HepG2 (cell line): ENCODE measurements at regions not wholly inside any gene's neighbourhood (a gene's known extent, or its start where the extent isn't known, plus 50 kb on each side); places are given as distances from the start of the nearest gene placed in this dataset.

Source experiments
- AFF4 ChIP-seq: sonication (generic); formaldehyde crosslinking; IDR thresholded peaks from 2 replicates; pipeline ENCODE4 v1.4.0; 2020; ENCODE audit warnings: missing genetic modification reagents
- CEBPZ ChIP-seq: IDR thresholded peaks from 2 replicates; pipeline ENCODE4 v1.6.1; 2012; ENCODE audit warnings: low read length, improper control_type of control experiment
- HDAC1 ChIP-seq: sonication (generic); formaldehyde crosslinking; IDR thresholded peaks from 2 replicates; pipeline ENCODE4 v1.5.1; 2020; ENCODE audit warnings: mild to moderate bottlenecking, missing genetic modification reagents
- HNF4G ChIP-seq, 2 experiments: sonication (generic) in 1 of 2; formaldehyde crosslinking in 1 of 2; IDR thresholded peaks; 2 replicates each; pipeline versions ENCODE4 v1.4.0 to v1.6.1; 2011 to 2020; ENCODE audit warnings: borderline replicate concordance in 2 of 2, low read depth in 2 of 2, mild to moderate bottlenecking in 2 of 2, low read length in 1 of 2, missing genetic modification reagents in 1 of 2, moderate library complexity in 1 of 2
- LCORL ChIP-seq, 2 experiments: fragments of 450-650 bp in 1 of 2; sonication (generic) in 1 of 2; formaldehyde crosslinking in 1 of 2; IDR thresholded peaks; 2 replicates each; pipeline versions ENCODE4 v1.5.0 to v1.6.1; 2017 to 2020; ENCODE audit warnings: antibody characterized with exemption in 1 of 2, missing genetic modification reagents in 1 of 2
- NCOA2 ChIP-seq: sonication (generic); formaldehyde crosslinking; IDR thresholded peaks from 2 replicates; pipeline ENCODE4 v1.8.0; 2022; ENCODE audit warnings: inconsistent platforms
- NFE2L2 ChIP-seq: fragments of 150-350 bp; IDR thresholded peaks from 2 replicates; pipeline ENCODE4 v1.6.1; 2014; ENCODE audit warnings: low read length
- NKX3-1 ChIP-seq: sonication (generic); formaldehyde crosslinking; IDR thresholded peaks from 2 replicates; pipeline ENCODE4 v1.5.0; 2020; ENCODE audit warnings: missing genetic modification reagents
- PHF21A ChIP-seq: sonication (generic); formaldehyde crosslinking; IDR thresholded peaks from 2 replicates; pipeline ENCODE4 v1.5.0; 2020; ENCODE audit warnings: mild to moderate bottlenecking, missing genetic modification reagents
- SALL1 ChIP-seq: sonication (generic); formaldehyde crosslinking; IDR thresholded peaks from 2 replicates; pipeline ENCODE4 v1.8.0; 2022; ENCODE audit warnings: mild to moderate bottlenecking, missing genetic modification reagents
- U2AF2 ChIP-seq: fragments of 200-400 bp; formaldehyde crosslinking; IDR thresholded peaks from 2 replicates; pipeline ENCODE4 v1.6.1; 2017; ENCODE audit warnings: low read depth, mild to moderate bottlenecking, low read length
- ZBTB4 ChIP-seq: sonication (generic); formaldehyde crosslinking; IDR thresholded peaks from 2 replicates; pipeline ENCODE4 v1.4.0; 2020; ENCODE audit warnings: missing genetic modification reagents, mild to moderate bottlenecking, borderline replicate concordance
- ZNF564 ChIP-seq: sonication (generic); formaldehyde crosslinking; IDR thresholded peaks from 2 replicates; pipeline ENCODE4 v1.8.1; 2023; ENCODE audit warnings: mild to moderate bottlenecking, missing genetic modification reagents
- TF ChIP-seq, protein P1 (sequence below), 2 experiments: sonication (generic) in 1 of 2; formaldehyde crosslinking in 1 of 2; IDR thresholded peaks; 2 replicates each; pipeline versions ENCODE4 v1.4.0 to v1.6.1; 2016 to 2020; ENCODE audit warnings: borderline replicate concordance in 1 of 2, low read depth in 1 of 2, mild to moderate bottlenecking in 1 of 2, missing genetic modification reagents in 1 of 2

DNA sequence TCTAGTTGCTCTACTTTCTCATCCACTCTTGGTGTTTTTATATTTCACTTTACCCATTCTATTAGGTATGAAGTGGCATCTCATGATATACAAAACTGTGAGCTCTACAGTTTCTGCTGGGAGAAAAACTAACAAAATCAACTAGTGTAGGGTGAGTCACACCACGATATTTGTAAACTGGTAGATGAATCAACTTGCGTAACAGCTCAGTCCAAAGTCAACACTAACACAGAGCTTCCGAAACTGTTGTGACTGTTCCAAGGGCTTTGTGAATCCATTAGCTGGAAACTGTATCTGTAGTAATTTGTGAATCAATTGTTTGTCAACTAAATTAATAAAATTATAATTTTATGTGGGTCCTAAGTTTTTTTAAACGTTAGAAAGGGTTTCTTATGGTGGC lies 119.8 kb upstream of the TSPAN5 start (continued):
- TF ChIP-seq LCORL (IDR thresholded peaks at IDR 0.05): no peak
- peak; percentile 75; the same call in 1 of the 2 replicates for TF ChIP-seq LCORL (CRISPR knock-in tag; IDR thresholded peaks at IDR 0.05)
- no peak for TF ChIP-seq ZBTB4
- peak; percentile 87 for TF ChIP-seq HNF4G (IDR thresholded peaks at IDR 0.05; ENCODE audit: borderline replicate concordance, low read depth, low read length)
- TF ChIP-seq HNF4G (CRISPR knock-in tag; IDR thresholded peaks at IDR 0.05; ENCODE audit: borderline replicate concordance, low read depth): no peak
- TF ChIP-seq NCOA2 (CRISPR knock-in tag): peak; percentile 60
- TF ChIP-seq ZNF564 (CRISPR knock-in tag): no peak
- no peak for TF ChIP-seq NKX3-1
- peak; percentile 55; the same call in 1 of the 2 replicates for TF ChIP-seq HDAC1 (CRISPR knock-in tag)
- no peak; the same call in 1 of the 2 replicates for TF ChIP-seq PHF21A
- no peak for TF ChIP-seq AFF4
- no peak for TF ChIP-seq U2AF2
- TF ChIP-seq, protein P1, sequence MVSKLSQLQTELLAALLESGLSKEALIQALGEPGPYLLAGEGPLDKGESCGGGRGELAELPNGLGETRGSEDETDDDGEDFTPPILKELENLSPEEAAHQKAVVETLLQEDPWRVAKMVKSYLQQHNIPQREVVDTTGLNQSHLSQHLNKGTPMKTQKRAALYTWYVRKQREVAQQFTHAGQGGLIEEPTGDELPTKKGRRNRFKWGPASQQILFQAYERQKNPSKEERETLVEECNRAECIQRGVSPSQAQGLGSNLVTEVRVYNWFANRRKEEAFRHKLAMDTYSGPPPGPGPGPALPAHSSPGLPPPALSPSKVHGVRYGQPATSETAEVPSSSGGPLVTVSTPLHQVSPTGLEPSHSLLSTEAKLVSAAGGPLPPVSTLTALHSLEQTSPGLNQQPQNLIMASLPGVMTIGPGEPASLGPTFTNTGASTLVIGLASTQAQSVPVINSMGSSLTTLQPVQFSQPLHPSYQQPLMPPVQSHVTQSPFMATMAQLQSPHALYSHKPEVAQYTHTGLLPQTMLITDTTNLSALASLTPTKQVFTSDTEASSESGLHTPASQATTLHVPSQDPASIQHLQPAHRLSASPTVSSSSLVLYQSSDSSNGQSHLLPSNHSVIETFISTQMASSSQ (IDR thresholded peaks at IDR 0.05; ENCODE audit: low read depth): no peak
- TF ChIP-seq, protein P1 (CRISPR knock-in tag; IDR thresholded peaks at IDR 0.05; ENCODE audit: borderline replicate concordance): no peak
- no peak for TF ChIP-seq NFE2L2
- no peak; the same call in 1 of the 2 replicates for TF ChIP-seq SALL1 (CRISPR knock-in tag)
- TF ChIP-seq CEBPZ: no peak
